Stimulated activated CD8-positive, alpha-beta memory T cell treated with anti-CD3 and anti-CD28 coated beads, Interleukin-2, amount 100 ng/mL, for 1 hour (primary cell): ENCODE measurements at regions not wholly inside any gene's neighbourhood (a gene's known extent, or its start where the extent isn't known, plus 50 kb on each side); places are given as distances from the start of the nearest gene placed in this dataset.

Source experiments
- DNase-seq, 2 donors: peaks; one replicate each; pipeline ENCODE4 v3.0.0-alpha.2; 2020; ENCODE audit warnings: low read depth in 2 of 2

- no peak for DNase-seq
These were observed 113.3 kb downstream of the ZNF280B start for GRCh38 chr22:22395245-22395644.

GRCh38 chr22:22396741-22397291, 111.7 kb downstream of the ZNF280B start:
- DNase-seq: no peak

- no peak for DNase-seq
These were observed 111.2 kb downstream of the ZNF280B start for GRCh38 chr22:22397292-22397870.

GRCh38 chr22:22397875-22398524, 110.5 kb downstream of the ZNF280B start:
- DNase-seq: no peak

GRCh38 chr22:22398530-22399327, 109.8 kb downstream of the ZNF280B start:
- no peak for DNase-seq

GRCh38 chr22:22400099-22400498, 108.4 kb downstream of the ZNF280B start:
- DNase-seq: no peak

GRCh38 chr22:22400964-22401363, 107.6 kb downstream of the ZNF280B start:
- DNase-seq: no peak

GRCh38 chr22:22401381-22401780, 107.2 kb downstream of the ZNF280B start:
- no peak for DNase-seq

- DNase-seq: no peak
These were observed 105.2 kb downstream of the ZNF280B start for GRCh38 chr22:22403306-22403705.

- no peak for DNase-seq
These were observed 104.8 kb downstream of the ZNF280B start for GRCh38 chr22:22403771-22404170.

GRCh38 chr22:22404598-22405284, 103.8 kb downstream of the ZNF280B start:
- no peak for DNase-seq

- DNase-seq: no peak
These were observed 102.0 kb downstream of the ZNF280B start for GRCh38 chr22:22406445-22407027.

GRCh38 chr22:22407061-22407460, 101.5 kb downstream of the ZNF280B start:
- no peak for DNase-seq

- no peak for DNase-seq
These were observed 100.3 kb downstream of the ZNF280B start for GRCh38 chr22:22408269-22408668.

- no peak for DNase-seq
These were observed 99.5 kb downstream of the ZNF280B start for GRCh38 chr22:22408731-22409696.

GRCh38 chr22:22410121-22410520, 98.4 kb downstream of the ZNF280B start:
- no peak for DNase-seq

- no peak for DNase-seq
These were observed 97.9 kb downstream of the ZNF280B start for GRCh38 chr22:22410677-22411076.

GRCh38 chr22:22414266-22414665, 94.3 kb downstream of the ZNF280B start:
- DNase-seq: no peak

GRCh38 chr22:22417495-22418162, 90.9 kb downstream of the ZNF280B start:
- DNase-seq: no peak

GRCh38 chr22:22418163-22418549, 90.4 kb downstream of the ZNF280B start:
- no peak for DNase-seq
